ENCODE measurements at regions not wholly inside any gene's neighbourhood (a gene's known extent, or its start where the extent isn't known, plus 50 kb on each side); places are given as distances from the start of the nearest gene placed in this dataset.

DNA sequence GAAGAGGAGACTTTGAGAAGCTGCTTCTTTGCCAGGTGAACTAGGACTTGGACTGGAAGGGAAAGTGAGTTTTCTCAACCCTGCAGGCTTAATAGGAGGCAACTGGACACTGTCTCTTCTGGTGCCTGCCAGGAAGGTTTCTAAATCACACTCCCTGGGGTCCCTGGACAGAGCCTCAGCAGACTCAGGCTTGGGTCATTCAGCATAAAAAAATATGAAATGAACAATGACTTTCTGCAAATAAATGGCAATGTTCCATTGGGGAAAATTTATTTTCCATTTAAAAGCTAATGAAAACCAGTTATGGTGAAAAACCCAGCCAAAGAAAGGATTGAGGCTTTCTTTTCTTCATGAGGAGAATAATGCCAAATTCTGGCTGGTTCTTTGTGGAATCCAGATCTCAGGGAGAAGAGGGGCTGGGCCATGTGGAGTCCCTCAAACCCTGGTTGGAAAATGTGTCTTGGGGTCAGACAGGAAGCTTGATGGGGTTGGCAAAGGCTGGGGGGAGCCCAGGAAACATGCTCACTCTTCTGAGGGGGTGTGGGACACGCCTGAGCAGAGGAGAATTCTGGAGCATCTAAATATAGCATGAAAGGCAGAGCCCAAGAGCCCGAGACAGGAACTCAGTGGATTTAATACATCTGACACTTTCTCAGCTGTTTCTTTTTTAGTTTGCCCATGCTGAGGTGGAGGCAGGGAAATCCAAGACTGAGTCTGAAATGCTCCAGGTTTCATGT, 65.2 kb upstream of the EMX2 start:
- no peak for TF ChIP-seq POLR2A (IDR thresholded peaks at IDR 0.05)
- TF ChIP-seq, protein P1, sequence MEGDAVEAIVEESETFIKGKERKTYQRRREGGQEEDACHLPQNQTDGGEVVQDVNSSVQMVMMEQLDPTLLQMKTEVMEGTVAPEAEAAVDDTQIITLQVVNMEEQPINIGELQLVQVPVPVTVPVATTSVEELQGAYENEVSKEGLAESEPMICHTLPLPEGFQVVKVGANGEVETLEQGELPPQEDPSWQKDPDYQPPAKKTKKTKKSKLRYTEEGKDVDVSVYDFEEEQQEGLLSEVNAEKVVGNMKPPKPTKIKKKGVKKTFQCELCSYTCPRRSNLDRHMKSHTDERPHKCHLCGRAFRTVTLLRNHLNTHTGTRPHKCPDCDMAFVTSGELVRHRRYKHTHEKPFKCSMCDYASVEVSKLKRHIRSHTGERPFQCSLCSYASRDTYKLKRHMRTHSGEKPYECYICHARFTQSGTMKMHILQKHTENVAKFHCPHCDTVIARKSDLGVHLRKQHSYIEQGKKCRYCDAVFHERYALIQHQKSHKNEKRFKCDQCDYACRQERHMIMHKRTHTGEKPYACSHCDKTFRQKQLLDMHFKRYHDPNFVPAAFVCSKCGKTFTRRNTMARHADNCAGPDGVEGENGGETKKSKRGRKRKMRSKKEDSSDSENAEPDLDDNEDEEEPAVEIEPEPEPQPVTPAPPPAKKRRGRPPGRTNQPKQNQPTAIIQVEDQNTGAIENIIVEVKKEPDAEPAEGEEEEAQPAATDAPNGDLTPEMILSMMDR (IDR thresholded peaks at IDR 0.05), result no peak
